ENCODE measurements at regions not wholly inside any gene's neighbourhood (a gene's known extent, or its start where the extent isn't known, plus 50 kb on each side); places are given as distances from the start of the nearest gene placed in this dataset.

DNA sequence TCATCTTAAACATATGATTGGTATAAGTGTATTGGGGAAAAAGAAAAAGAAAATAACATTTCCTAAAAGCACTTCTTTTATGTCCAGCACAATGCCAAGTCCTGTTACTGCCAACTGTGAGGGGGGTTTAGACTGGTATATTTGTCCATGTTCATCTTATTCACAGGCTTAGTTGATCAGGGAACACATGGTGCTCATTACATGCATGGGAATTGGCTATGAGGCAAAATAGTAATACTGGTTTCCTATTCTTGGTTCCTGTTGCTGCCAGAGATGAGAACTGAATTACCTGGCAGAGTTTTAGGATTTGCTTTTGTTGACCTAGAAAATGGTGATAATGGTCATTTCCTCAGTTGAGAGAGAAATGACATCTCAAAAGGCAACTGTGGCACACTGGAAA, 398.8 kb downstream of the DUSP10 start:
- TF ChIP-seq, protein P1, sequence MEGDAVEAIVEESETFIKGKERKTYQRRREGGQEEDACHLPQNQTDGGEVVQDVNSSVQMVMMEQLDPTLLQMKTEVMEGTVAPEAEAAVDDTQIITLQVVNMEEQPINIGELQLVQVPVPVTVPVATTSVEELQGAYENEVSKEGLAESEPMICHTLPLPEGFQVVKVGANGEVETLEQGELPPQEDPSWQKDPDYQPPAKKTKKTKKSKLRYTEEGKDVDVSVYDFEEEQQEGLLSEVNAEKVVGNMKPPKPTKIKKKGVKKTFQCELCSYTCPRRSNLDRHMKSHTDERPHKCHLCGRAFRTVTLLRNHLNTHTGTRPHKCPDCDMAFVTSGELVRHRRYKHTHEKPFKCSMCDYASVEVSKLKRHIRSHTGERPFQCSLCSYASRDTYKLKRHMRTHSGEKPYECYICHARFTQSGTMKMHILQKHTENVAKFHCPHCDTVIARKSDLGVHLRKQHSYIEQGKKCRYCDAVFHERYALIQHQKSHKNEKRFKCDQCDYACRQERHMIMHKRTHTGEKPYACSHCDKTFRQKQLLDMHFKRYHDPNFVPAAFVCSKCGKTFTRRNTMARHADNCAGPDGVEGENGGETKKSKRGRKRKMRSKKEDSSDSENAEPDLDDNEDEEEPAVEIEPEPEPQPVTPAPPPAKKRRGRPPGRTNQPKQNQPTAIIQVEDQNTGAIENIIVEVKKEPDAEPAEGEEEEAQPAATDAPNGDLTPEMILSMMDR (IDR thresholded peaks at IDR 0.05; ENCODE audit: poor library complexity, severe bottlenecking): no peak
- TF ChIP-seq, protein P2, sequence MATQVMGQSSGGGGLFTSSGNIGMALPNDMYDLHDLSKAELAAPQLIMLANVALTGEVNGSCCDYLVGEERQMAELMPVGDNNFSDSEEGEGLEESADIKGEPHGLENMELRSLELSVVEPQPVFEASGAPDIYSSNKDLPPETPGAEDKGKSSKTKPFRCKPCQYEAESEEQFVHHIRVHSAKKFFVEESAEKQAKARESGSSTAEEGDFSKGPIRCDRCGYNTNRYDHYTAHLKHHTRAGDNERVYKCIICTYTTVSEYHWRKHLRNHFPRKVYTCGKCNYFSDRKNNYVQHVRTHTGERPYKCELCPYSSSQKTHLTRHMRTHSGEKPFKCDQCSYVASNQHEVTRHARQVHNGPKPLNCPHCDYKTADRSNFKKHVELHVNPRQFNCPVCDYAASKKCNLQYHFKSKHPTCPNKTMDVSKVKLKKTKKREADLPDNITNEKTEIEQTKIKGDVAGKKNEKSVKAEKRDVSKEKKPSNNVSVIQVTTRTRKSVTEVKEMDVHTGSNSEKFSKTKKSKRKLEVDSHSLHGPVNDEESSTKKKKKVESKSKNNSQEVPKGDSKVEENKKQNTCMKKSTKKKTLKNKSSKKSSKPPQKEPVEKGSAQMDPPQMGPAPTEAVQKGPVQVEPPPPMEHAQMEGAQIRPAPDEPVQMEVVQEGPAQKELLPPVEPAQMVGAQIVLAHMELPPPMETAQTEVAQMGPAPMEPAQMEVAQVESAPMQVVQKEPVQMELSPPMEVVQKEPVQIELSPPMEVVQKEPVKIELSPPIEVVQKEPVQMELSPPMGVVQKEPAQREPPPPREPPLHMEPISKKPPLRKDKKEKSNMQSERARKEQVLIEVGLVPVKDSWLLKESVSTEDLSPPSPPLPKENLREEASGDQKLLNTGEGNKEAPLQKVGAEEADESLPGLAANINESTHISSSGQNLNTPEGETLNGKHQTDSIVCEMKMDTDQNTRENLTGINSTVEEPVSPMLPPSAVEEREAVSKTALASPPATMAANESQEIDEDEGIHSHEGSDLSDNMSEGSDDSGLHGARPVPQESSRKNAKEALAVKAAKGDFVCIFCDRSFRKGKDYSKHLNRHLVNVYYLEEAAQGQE (IDR thresholded peaks at IDR 0.05; ENCODE audit: borderline replicate concordance): no peak
- TF ChIP-seq POLR2AphosphoS5 (IDR thresholded peaks at IDR 0.05) (no peak), EZH2 (IDR thresholded peaks at IDR 0.05; ENCODE audit: borderline replicate concordance, insufficient read depth, low read length, poor library complexity, severe bottlenecking) (no peak)
